A549 (cell line): ENCODE measurements at regions not wholly inside any gene's neighbourhood (a gene's known extent, or its start where the extent isn't known, plus 50 kb on each side); places are given as distances from the start of the nearest gene placed in this dataset.

Experiments
- ATAC-seq, 2 experiments: fragments of 200-7000 bp in 1 of 2; fragments of >200 bp in 1 of 2; cut with Nextera tagmentation in 1 of 2; cut with Tn5 transposase in 1 of 2; 3 replicates each; pipeline versions ENCODE4 v1.8.0 to v1.9.1; 2018 to 2020; ENCODE audit warnings: mild to moderate bottlenecking in 1 of 2, moderate library complexity in 1 of 2
- CTCF ChIA-PET: fragments of 300-600 bp; sonication (Branson Sonifier 250); formaldehyde crosslinking; extraction: SDS; loops from one replicate; lab custom pipeline; 2021; ENCODE audit warnings: antibody characterized with exemption, inconsistent platforms; lab: Yijun Ruan, JAX
- POLR2A ChIA-PET: fragments of 350-600 bp; formaldehyde crosslinking; extraction: SDS; loops from one replicate; lab custom pipeline; 2021; ENCODE audit warnings: antibody characterized with exemption, inconsistent platforms; lab: Yijun Ruan, JAX
- DNase-seq, 2 experiments: peaks; one replicate each; pipeline versions ENCODE4 v3.0.0 to v3.0.0-alpha.2; 2011 to 2016; ENCODE audit warnings: low read depth in 1 of 2, low spot score in 1 of 2
- FAIRE-seq: peaks from 2 replicates; lab custom pipeline; 2011; peaks lifted over from hg19 to GRCh38; lab: Jason Lieb, UNC
- H3K27ac ChIP-seq, 2 experiments: fragments of >200 bp; sonication (Bioruptor Twin); formaldehyde crosslinking; 3 replicates each; pipeline ENCODE4 v1.5.1; 2016 to 2017
- H3K4me1 ChIP-seq: fragments of >200 bp; sonication (Bioruptor Twin); formaldehyde crosslinking; 3 replicates; pipeline ENCODE4 v1.6.1; 2016
- H3K4me2 ChIP-seq: fragments of >200 bp; sonication (Bioruptor Twin); formaldehyde crosslinking; 3 replicates; pipeline ENCODE4 v1.6.1; 2016
- H3K4me3 ChIP-seq: fragments of >200 bp; sonication (Bioruptor Twin); formaldehyde crosslinking; 3 replicates; pipeline ENCODE4 v1.5.1; 2016
- H3K9me3 ChIP-seq: fragments of >200 bp; sonication (Bioruptor Twin); formaldehyde crosslinking; 3 replicates; pipeline ENCODE4 v1.6.1; 2016
- BHLHE40 ChIP-seq: IDR thresholded peaks from 2 replicates; pipeline ENCODE4 v1.6.1; 2012; ENCODE audit warnings: low read depth, low read length, inconsistent platforms
- CEBPB ChIP-seq, 2 experiments: fragments of >200 bp in 1 of 2; sonication (Bioruptor Twin) in 1 of 2; formaldehyde crosslinking in 1 of 2; IDR thresholded peaks; 2 replicates each; pipeline ENCODE4 v1.6.1; 2012 to 2016
- CHD4 ChIP-seq: fragments of 200-600 bp; sonication (generic); IDR thresholded peaks from 2 replicates; pipeline ENCODE4 v1.6.1; 2016; ENCODE audit warnings: antibody characterized with exemption, mild to moderate bottlenecking, borderline replicate concordance
- CTCF ChIP-seq: fragments of >200 bp; sonication (Bioruptor Twin); formaldehyde crosslinking; IDR thresholded peaks from 3 replicates; pipeline ENCODE4 v1.5.1; 2016
- FOSL2 ChIP-seq, 2 experiments: fragments of 450-650 bp in 1 of 2; fragments of >200 bp in 1 of 2; sonication (Bioruptor Twin) in 1 of 2; formaldehyde crosslinking; IDR thresholded peaks; 2 replicates each; pipeline versions ENCODE4 v1.5.0 to v1.6.1; 2016 to 2020; ENCODE audit warnings: mild to moderate bottlenecking in 1 of 2, moderate library complexity in 1 of 2
- FOXS1 ChIP-seq: fragments of 250-450 bp; sonication (Bioruptor Pico); IDR thresholded peaks from 2 replicates; pipeline ENCODE4 v1.5.0; 2020; ENCODE audit warnings: mild to moderate bottlenecking, moderate library complexity
- GATA3 ChIP-seq: IDR thresholded peaks from 2 replicates; pipeline ENCODE4 v1.6.1; 2012; ENCODE audit warnings: borderline replicate concordance
- HDAC2 ChIP-seq: fragments of 200-600 bp; sonication (generic); IDR thresholded peaks from 2 replicates; pipeline ENCODE4 v1.6.1; 2016
- HOXB13 ChIP-seq: fragments of 250-450 bp; sonication (Bioruptor Pico); IDR thresholded peaks from 2 replicates; pipeline ENCODE4 v1.5.0; 2020; ENCODE audit warnings: low read depth, mild to moderate bottlenecking, moderate library complexity
- JUNB ChIP-seq: fragments of >200 bp; sonication (Bioruptor Twin); formaldehyde crosslinking; IDR thresholded peaks from 2 replicates; pipeline ENCODE4 v1.6.1; 2016
- MAFK ChIP-seq: fragments of 450-650 bp; IDR thresholded peaks from 2 replicates; pipeline ENCODE4 v1.6.1; 2014; ENCODE audit not compliant: partially characterized antibody
- POLR2A ChIP-seq: IDR thresholded peaks from 2 replicates; pipeline ENCODE4 v1.6.1; 2012; ENCODE audit warnings: mild to moderate bottlenecking, low read length
- RCOR1 ChIP-seq: fragments of 150-350 bp; IDR thresholded peaks from 2 replicates; pipeline ENCODE4 v1.6.1; 2014; ENCODE audit warnings: antibody characterized with exemption, low read length, low read depth
- RNF2 ChIP-seq: fragments of 200-600 bp; sonication (generic); IDR thresholded peaks from 2 replicates; pipeline ENCODE4 v1.6.1; 2016; ENCODE audit warnings: low read depth, mild to moderate bottlenecking, antibody characterized with exemption, moderate library complexity, borderline replicate concordance
- SREBF2 ChIP-seq: fragments of 450-650 bp; IDR thresholded peaks from 2 replicates; pipeline ENCODE4 v1.6.1; 2014; ENCODE audit warnings: mild to moderate bottlenecking, moderate library complexity
- ZFP36 ChIP-seq: fragments of 450-650 bp; IDR thresholded peaks from 2 replicates; pipeline ENCODE4 v1.6.1; 2014; ENCODE audit warnings: borderline replicate concordance; ENCODE audit not compliant: partially characterized antibody
- ZNF302 ChIP-seq: fragments of 250-450 bp; sonication (Bioruptor Pico); IDR thresholded peaks from 2 replicates; pipeline ENCODE4 v1.9.0; 2021; ENCODE audit warnings: inconsistent platforms, mild to moderate bottlenecking, moderate library complexity
- WGBS: methylation state at CpG from one replicate; pipeline ENCODE4 v1.1.6; 2017; ENCODE audit errors: missing lambda C conversion rate; 5-methylcytosine and 5-hydroxymethylcytosine counted together
- TF ChIP-seq, protein P1 (sequence below): IDR thresholded peaks from 2 replicates; pipeline ENCODE4 v1.6.1; 2012
- TF ChIP-seq, protein P2 (sequence below): fragments of 250-450 bp; sonication (Bioruptor Pico); IDR thresholded peaks from 2 replicates; pipeline ENCODE4 v1.5.0; 2020; ENCODE audit warnings: low read depth, mild to moderate bottlenecking, moderate library complexity
- TF ChIP-seq, protein P3 (sequence below): fragments of >200 bp; sonication (Bioruptor Twin); formaldehyde crosslinking; IDR thresholded peaks from 2 replicates; pipeline ENCODE4 v1.6.1; 2016
- TF ChIP-seq, protein P4 (sequence below): IDR thresholded peaks from 2 replicates; pipeline ENCODE4 v1.6.1; 2012; ENCODE audit warnings: low read depth, borderline replicate concordance

- ChIA-PET POLR2A (no interaction called here), CTCF (no interaction called here)
- Histone ChIP-seq H3K4me2 (0 out of 3 replicates have a peak overlapping the region, but pooled peaks have one; percentile 2), H3K9me3 (no peaks in the 10 kb centered on the region), H3K27ac (peak overlapping the region in 1 of 2 experiments; percentile 26; a peak in 3 of 6 replicates), H3K4me3 (no peak overlapping the region), H3K4me1 (peaks cover 6% of the 10 kb centered on the region; the same call in 2 of the 3 replicates)
- TF ChIP-seq JUNB: peak; percentile 32; the same call in 1 of the 2 replicates
- no peak for TF ChIP-seq FOSL2 (IDR thresholded peaks at IDR 0.05)
- peak; percentile 32; the same call in 1 of the 2 replicates for TF ChIP-seq FOSL2 (CRISPR knock-in tag; IDR thresholded peaks at IDR 0.05)
- no peak for TF ChIP-seq BHLHE40
- TF ChIP-seq CEBPB (IDR thresholded peaks at IDR 0.05): peak in 1 of 2 experiments; percentile 37; a peak in 2 of 4 replicates
- no peak for FAIRE-seq
- ATAC-seq: peak; percentile 71 to 78; a peak in 4 of 6 replicates
- 47% methylated on average over 4 of the region's 4 CpGs for whole genome bisulfite sequencing
- peak in 1 of 2 experiments; percentile 21 for DNase-seq
These were observed 161.6 kb upstream of the BDNF start for GRCh38 chr11:27861706-27862430.

- POLR2A ChIA-PET: no interaction called here
- ATAC-seq (no peak), DNase-seq (no peak), FAIRE-seq (no peak)
- H3K9me3 ChIP-seq: no peaks in the 10 kb centered on the region
- peaks cover 6% of the 10 kb centered on the region; the same call in 2 of the 3 replicates for H3K4me1 ChIP-seq
- TF ChIP-seq, protein P1, sequence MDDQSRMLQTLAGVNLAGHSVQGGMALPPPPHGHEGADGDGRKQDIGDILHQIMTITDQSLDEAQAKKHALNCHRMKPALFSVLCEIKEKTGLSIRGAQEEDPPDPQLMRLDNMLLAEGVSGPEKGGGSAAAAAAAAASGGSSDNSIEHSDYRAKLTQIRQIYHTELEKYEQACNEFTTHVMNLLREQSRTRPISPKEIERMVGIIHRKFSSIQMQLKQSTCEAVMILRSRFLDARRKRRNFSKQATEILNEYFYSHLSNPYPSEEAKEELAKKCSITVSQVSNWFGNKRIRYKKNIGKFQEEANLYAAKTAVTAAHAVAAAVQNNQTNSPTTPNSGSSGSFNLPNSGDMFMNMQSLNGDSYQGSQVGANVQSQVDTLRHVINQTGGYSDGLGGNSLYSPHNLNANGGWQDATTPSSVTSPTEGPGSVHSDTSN: no peak
- TF ChIP-seq CHD4 (no peak), BHLHE40 (no peak), ZFP36 (no peak), POLR2A (no peak), RCOR1 (no peak)
- TF ChIP-seq, protein P2, sequence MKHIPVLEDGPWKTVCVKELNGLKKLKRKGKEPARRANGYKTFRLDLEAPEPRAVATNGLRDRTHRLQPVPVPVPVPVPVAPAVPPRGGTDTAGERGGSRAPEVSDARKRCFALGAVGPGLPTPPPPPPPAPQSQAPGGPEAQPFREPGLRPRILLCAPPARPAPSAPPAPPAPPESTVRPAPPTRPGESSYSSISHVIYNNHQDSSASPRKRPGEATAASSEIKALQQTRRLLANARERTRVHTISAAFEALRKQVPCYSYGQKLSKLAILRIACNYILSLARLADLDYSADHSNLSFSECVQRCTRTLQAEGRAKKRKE (CRISPR knock-in tag): no peak
- H3K4me3 ChIP-seq: no peak overlapping the region
- CTCF ChIA-PET: interaction anchor here (1.0 kb wide), 1 partner anchor 16 kb away, joined by 3 read pairs; no protein-coding TSS in a partner anchor
- no peak overlapping the region for H3K4me2 ChIP-seq
- no peak overlapping the region for H3K27ac ChIP-seq
- 68% methylated on average over 2 of the region's 2 CpGs for WGBS
These were observed 160.6 kb upstream of the BDNF start for GRCh38 chr11:27860811-27861210.

DNA sequence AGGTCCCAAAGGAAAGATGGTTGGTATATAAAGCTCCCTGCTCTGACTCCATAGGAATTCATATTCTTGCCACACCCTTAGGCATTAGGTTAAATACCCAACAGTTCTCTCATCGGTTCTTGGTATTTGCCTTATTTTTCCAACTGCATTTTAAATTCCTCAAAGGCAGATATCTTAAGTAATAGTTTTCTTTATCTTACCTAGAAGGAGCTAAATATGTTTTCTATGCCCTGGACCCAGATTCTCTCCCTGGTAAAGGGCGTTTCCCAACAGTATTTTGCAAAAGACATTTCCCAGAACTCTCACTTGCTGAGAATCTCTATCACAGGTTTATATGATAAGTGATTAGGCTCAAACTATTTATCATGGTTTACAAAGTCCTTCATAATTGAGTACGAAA, 158.6 kb upstream of the BDNF start:
- POLR2A ChIA-PET: no interaction called here
- H3K4me3 ChIP-seq: no peak overlapping the region
- DNase-seq (no peak), FAIRE-seq (no peak), ATAC-seq (no peak)
- H3K27ac ChIP-seq: no peak overlapping the region
- WGBS: 68% methylated on average over 3 of the region's 3 CpGs
- H3K4me2 ChIP-seq: no peak overlapping the region
- CTCF ChIA-PET: interaction anchor here (1.4 kb wide), 1 partner anchor 21 kb away, joined by 3 read pairs; no protein-coding TSS in a partner anchor
- no peak for TF ChIP-seq CTCF
- no peak for TF ChIP-seq FOXS1 (CRISPR knock-in tag)
- H3K9me3 ChIP-seq: no peaks in the 10 kb centered on the region
- peaks cover 6% of the 10 kb centered on the region; the same call in 2 of the 3 replicates for H3K4me1 ChIP-seq

GRCh38 chr11:27857588-27857987, 157.3 kb upstream of the BDNF start:
- ATAC-seq: no peak
- Histone ChIP-seq H3K4me1 (peaks cover 5% of the 10 kb centered on the region; the same call in 2 of the 3 replicates), H3K27ac (no peak overlapping the region), H3K9me3 (no peaks in the 10 kb centered on the region), H3K4me3 (no peak overlapping the region), H3K4me2 (no peak overlapping the region)
- ChIA-PET CTCF (interaction anchor here (1.0 to 2.0 kb wide), 5 partner anchors 10 to 158 kb away, joined by 3 to 6 read pairs (median 5); no protein-coding TSS in a partner anchor), POLR2A (no interaction called here)
- no peak for FAIRE-seq
- WGBS: 61% methylated on average over 4 of the region's 4 CpGs
- no peak for DNase-seq
- TF ChIP-seq GATA3 (no peak), MAFK (no peak), ZNF302 (CRISPR knock-in tag) (no peak), HDAC2 (no peak), SREBF2 (no peak), CHD4 (no peak), HOXB13 (CRISPR knock-in tag) (no peak), CTCF (no peak), RNF2 (no peak), FOXS1 (CRISPR knock-in tag) (no peak), ZFP36 (no peak)
- TF ChIP-seq, protein P3, sequence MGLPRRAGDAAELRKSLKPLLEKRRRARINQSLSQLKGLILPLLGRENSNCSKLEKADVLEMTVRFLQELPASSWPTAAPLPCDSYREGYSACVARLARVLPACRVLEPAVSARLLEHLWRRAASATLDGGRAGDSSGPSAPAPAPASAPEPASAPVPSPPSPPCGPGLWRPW: no peak
- TF ChIP-seq, protein P4, sequence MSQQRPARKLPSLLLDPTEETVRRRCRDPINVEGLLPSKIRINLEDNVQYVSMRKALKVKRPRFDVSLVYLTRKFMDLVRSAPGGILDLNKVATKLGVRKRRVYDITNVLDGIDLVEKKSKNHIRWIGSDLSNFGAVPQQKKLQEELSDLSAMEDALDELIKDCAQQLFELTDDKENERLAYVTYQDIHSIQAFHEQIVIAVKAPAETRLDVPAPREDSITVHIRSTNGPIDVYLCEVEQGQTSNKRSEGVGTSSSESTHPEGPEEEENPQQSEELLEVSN: no peak
